ENCODE measurements at regions not wholly inside any gene's neighbourhood (a gene's known extent, or its start where the extent isn't known, plus 50 kb on each side); places are given as distances from the start of the nearest gene placed in this dataset.

DNA sequence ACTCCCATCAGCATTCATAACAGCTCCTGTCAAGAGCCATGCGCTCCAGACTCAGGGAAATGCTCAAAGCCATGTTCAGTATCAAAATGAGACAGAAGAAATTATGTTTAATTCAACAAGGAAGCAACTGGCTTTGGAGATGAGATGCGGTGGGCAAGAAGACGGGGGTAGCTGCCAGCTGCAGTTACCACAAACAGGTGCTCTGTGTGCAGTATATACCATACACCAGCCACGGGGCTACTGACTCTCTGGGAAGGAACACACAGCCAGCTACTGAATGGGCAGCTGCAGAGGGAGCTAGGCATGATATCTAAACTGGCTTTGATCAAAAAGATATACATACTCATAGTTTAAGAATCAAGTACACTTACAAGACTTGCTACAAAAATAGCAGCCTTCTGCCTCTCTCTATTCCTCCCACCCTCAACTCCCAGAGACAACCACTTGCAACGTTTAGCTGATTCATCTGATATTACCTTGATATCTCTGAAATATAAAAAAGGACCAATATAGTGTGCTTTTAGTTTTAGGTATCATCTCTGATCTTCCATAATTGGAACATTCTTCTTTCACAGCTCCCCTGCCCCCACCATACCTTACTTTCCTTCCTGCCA, 593.0 kb downstream of the UQCRFS1 start:
- DNase-seq (no peak), ATAC-seq (no peak)
- no peaks in the 10 kb centered on the region for H3K27me3 Mint-ChIP-seq
- POLR2A ChIA-PET = no interaction called here
- no peaks in the 10 kb centered on the region for H3K4me1 Mint-ChIP-seq (ENCODE audit: low read depth)
- H3K36me3 Mint-ChIP-seq (ENCODE audit: low read depth) = no peaks in the 10 kb centered on the region
- no peak overlapping the region for H3K27ac Mint-ChIP-seq
- H3K9me3 Mint-ChIP-seq = peaks cover 5% of the 10 kb centered on the region
- no peak overlapping the region for H3K4me3 Mint-ChIP-seq
- intact Hi-C loops (cut with micrococcal nuclease) = no loop called here
- TF ChIP-seq, protein P1, sequence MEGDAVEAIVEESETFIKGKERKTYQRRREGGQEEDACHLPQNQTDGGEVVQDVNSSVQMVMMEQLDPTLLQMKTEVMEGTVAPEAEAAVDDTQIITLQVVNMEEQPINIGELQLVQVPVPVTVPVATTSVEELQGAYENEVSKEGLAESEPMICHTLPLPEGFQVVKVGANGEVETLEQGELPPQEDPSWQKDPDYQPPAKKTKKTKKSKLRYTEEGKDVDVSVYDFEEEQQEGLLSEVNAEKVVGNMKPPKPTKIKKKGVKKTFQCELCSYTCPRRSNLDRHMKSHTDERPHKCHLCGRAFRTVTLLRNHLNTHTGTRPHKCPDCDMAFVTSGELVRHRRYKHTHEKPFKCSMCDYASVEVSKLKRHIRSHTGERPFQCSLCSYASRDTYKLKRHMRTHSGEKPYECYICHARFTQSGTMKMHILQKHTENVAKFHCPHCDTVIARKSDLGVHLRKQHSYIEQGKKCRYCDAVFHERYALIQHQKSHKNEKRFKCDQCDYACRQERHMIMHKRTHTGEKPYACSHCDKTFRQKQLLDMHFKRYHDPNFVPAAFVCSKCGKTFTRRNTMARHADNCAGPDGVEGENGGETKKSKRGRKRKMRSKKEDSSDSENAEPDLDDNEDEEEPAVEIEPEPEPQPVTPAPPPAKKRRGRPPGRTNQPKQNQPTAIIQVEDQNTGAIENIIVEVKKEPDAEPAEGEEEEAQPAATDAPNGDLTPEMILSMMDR (IDR thresholded peaks at IDR 0.05) = no peak
- CTCF ChIA-PET = interaction anchor here (0.8 to 2.1 kb wide), 4 partner anchors 11 to 259 kb away, joined by 3 to 12 read pairs (median 4); no protein-coding TSS in a partner anchor

DNA sequence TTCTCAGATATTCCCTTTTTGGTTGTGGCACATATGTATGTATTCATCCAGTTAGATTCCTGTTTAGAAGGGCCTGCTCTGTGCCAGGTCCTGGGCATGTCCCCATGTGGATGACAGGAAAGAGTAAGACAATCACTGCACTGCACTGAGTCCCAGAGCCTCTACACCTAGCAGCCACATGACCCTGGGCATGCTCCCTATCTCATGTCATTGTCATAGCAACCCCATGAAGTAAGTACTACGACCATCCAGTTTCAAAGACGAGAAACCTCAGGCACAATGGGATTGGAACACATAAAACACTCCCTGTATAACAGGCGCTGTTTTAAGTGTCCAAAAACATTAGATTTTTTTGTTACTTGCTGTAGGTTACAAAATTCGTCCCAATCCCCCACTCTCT, 594.4 kb downstream of the UQCRFS1 start:
- ATAC-seq (no peak), DNase-seq (no peak)
- TF ChIP-seq, protein P1 (IDR thresholded peaks at IDR 0.05) = no peak
- Mint-ChIP-seq H3K4me3 (no peak overlapping the region), H3K4me1 (ENCODE audit: low read depth) (no peaks in the 10 kb centered on the region), H3K27me3 (no peaks in the 10 kb centered on the region), H3K27ac (no peak overlapping the region), H3K36me3 (ENCODE audit: low read depth) (no peaks in the 10 kb centered on the region), H3K9me3 (peaks cover 15% of the 10 kb centered on the region)
- ChIA-PET CTCF (no interaction called here), POLR2A (no interaction called here)
- intact Hi-C loops (cut with micrococcal nuclease) = no loop called here

DNA sequence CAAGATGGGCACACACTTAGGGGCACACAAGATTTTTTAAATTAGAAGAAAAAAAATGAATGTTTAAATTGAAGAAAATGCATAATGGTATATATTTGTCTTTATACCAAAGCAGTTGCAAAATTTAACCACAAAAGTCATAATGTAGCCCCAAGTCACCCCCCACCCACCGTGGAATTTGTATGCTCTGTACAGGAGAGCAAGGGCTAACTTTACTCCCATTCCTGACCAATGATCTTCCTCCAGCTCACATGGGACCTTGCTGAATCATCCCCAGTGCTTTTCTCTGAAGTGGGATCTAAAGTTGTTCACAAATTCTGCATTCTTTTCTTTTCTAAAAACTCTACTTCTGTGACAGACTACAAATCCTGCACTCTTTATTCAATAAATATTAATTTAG, 597.0 kb downstream of the UQCRFS1 start:
- CTCF ChIA-PET = no interaction called here
- TF ChIP-seq, protein P1 (IDR thresholded peaks at IDR 0.05) = no peak
- H3K36me3 Mint-ChIP-seq (ENCODE audit: low read depth) = no peaks in the 10 kb centered on the region
- H3K4me3 Mint-ChIP-seq = no peak overlapping the region
- POLR2A ChIA-PET = no interaction called here
- no peaks in the 10 kb centered on the region for H3K4me1 Mint-ChIP-seq (ENCODE audit: low read depth)
- peaks cover 18% of the 10 kb centered on the region for H3K9me3 Mint-ChIP-seq
- ATAC-seq (no peak), DNase-seq (no peak)
- no peak overlapping the region for H3K27ac Mint-ChIP-seq
- intact Hi-C loops (cut with micrococcal nuclease) = no loop called here
- H3K27me3 Mint-ChIP-seq = no peaks in the 10 kb centered on the region

DNA sequence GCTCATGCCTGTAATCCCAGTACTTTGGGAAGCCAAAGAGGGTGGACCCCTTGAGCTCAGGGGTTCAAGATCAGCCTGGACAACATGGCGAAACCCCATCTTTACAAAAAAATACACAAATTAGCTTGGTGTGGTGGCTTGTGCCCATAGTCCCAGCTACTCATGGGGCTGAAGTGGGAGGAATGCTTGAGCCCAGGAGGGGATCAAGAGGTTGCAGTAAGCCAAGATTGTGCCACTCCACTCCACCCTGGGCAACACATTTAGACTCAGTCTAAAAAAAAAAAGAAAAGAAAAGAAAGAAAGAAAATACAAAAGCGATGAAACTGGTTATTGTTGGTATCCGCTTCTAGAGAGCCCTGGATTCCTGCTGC, 597.4 kb downstream of the UQCRFS1 start:
- DNase-seq (no peak), ATAC-seq (no peak)
- Mint-ChIP-seq H3K9me3 (peaks cover 18% of the 10 kb centered on the region), H3K27me3 (no peaks in the 10 kb centered on the region), H3K27ac (no peak overlapping the region), H3K36me3 (ENCODE audit: low read depth) (no peaks in the 10 kb centered on the region), H3K4me3 (no peak overlapping the region), H3K4me1 (ENCODE audit: low read depth) (no peaks in the 10 kb centered on the region)
- POLR2A ChIA-PET = no interaction called here
- intact Hi-C loops (cut with micrococcal nuclease) = no loop called here
- CTCF ChIA-PET = no interaction called here
- TF ChIP-seq, protein P1 (IDR thresholded peaks at IDR 0.05) = no peak

DNA sequence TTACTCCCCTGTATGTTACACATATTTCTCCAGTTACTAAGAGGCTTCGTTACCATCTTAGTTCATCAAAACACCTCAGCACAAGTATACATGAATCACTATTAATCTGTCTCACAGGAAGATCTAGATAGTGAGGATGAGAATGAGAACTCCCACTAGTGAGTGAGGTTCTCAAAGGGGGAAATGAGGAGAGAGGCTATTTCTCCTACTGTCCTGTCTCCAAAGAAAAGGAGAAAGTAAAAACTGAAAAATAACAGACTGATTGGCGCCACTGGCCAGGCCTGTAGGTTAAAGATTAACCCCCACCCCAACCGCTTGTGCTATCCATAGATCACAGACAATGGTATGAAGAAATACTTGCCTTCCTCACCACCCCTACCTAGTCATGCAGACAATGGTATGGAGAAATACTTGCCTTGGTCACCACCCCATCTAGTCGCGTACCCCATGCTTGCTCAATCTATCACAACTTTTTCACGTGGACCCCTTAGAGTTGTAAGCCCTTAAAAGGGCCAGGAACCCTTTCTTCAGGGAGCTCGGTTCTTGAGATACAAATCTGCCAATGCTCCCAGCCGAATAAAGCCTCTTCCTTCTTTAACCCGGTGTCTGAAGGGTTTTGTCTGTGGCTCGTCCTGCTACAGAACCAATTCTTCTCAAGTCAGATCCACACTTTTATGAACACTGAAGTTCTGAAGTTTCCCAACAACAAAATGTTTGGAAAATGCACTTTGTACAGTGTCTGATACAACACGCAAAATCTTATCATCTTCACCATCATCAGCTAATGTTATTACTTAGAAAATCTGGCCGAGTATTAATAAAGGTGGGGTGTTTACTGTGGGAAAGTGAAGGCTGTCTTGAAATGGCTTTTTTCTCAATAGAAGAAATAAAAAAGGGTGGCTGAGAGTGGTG, 598.1 kb downstream of the UQCRFS1 start:
- no peak for DNase-seq
- TF ChIP-seq, protein P1 (IDR thresholded peaks at IDR 0.05) = no peak
- Mint-ChIP-seq H3K36me3 (ENCODE audit: low read depth) (no peaks in the 10 kb centered on the region), H3K4me1 (ENCODE audit: low read depth) (no peaks in the 10 kb centered on the region), H3K9me3 (peaks cover 18% of the 10 kb centered on the region), H3K27ac (no peak overlapping the region), H3K4me3 (no peak overlapping the region), H3K27me3 (no peaks in the 10 kb centered on the region)
- ChIA-PET CTCF (no interaction called here), POLR2A (no interaction called here)
- no peak for ATAC-seq
- intact Hi-C loops (cut with micrococcal nuclease) = no loop called here

Data from activated CD8-positive, alpha-beta T cell treated with anti-CD3 and anti-CD28 coated beads for 36 hours (primary cell).